ENCODE measurements at regions not wholly inside any gene's neighbourhood (a gene's known extent, or its start where the extent isn't known, plus 50 kb on each side); places are given as distances from the start of the nearest gene placed in this dataset.

DNA sequence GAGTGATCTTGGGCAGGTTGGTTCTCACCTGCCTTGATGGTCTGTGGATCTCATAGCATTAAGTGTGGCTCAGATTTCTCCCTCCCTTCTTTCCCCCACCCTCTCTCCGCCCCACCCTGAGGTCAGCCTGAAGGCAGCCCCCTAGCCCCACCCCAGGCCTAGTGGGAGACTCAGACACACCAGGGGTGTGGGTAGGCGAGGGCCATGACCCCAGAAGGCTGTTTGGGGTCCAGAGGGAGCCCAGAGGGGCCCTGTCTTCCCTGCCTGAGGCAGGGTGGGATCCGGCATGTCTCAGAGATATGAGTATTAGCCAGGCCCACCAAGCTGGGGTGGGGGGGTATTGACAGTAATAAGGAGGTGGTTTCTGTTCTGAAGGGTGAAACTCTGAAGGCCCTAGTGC, 160.5 kb downstream of the GLI2 start:
- no peaks in the 10 kb centered on the region for H3K36me3 ChIP-seq (ENCODE audit: control insufficient read depth, insufficient read depth, low read length)
- no peaks in the 10 kb centered on the region for H3K27me3 ChIP-seq (ENCODE audit: control insufficient read depth, insufficient read depth, low read length)
- H3K4me3 ChIP-seq (ENCODE audit: low read depth, low read length): no peak overlapping the region
- no peak for DNase-seq (ENCODE audit: low read depth)
- TF ChIP-seq, protein P1, sequence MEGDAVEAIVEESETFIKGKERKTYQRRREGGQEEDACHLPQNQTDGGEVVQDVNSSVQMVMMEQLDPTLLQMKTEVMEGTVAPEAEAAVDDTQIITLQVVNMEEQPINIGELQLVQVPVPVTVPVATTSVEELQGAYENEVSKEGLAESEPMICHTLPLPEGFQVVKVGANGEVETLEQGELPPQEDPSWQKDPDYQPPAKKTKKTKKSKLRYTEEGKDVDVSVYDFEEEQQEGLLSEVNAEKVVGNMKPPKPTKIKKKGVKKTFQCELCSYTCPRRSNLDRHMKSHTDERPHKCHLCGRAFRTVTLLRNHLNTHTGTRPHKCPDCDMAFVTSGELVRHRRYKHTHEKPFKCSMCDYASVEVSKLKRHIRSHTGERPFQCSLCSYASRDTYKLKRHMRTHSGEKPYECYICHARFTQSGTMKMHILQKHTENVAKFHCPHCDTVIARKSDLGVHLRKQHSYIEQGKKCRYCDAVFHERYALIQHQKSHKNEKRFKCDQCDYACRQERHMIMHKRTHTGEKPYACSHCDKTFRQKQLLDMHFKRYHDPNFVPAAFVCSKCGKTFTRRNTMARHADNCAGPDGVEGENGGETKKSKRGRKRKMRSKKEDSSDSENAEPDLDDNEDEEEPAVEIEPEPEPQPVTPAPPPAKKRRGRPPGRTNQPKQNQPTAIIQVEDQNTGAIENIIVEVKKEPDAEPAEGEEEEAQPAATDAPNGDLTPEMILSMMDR (IDR thresholded peaks at IDR 0.05; ENCODE audit: insufficient read depth, low read length, poor library complexity, severe bottlenecking): no peak

DNA sequence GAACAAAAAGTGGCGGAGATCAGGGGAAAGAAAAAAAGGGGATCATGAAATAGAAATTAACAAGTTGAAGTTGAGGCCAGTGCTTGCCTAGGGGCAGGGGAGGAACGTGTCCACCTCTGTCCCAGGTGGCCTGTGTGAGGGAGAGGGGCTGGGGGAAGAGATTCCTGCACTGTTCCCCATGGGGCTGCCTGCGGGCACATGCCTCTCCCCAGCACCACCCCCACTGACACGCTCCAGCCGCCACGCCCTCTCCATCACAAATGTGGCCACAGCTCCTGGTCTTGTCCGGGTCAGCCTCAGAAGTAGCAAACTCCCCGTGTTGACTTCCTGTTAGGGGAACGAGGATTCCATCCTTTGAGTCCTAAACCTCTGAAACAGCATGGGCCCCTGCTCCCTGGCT, 161.2 kb downstream of the GLI2 start:
- H3K4me3 ChIP-seq (ENCODE audit: low read depth, low read length): no peak overlapping the region
- H3K36me3 ChIP-seq (ENCODE audit: control insufficient read depth, insufficient read depth, low read length): no peaks in the 10 kb centered on the region
- DNase-seq (ENCODE audit: low read depth): no peak
- TF ChIP-seq, protein P1 (IDR thresholded peaks at IDR 0.05; ENCODE audit: insufficient read depth, low read length, poor library complexity, severe bottlenecking): no peak
- no peaks in the 10 kb centered on the region for H3K27me3 ChIP-seq (ENCODE audit: control insufficient read depth, insufficient read depth, low read length)

DNA sequence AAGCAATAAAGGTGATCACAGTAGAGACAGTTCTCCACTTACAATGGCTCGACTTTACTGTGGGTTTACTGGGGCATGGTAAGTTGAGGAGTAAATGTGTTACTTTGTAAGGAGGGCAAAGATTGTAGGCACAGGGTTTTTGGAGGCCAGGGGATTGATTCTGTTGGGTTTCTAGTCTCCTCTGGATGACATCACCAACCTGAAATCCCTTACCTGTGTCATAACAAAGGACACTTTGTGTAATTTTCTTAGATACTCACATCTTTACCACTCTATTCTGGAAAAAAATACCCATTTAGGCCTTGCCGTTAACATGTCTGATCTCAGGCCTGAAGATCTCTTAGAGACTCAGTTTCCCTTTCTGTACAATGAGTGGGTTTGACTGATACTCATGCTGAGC, 161.7 kb downstream of the GLI2 start:
- Histone ChIP-seq H3K27me3 (ENCODE audit: control insufficient read depth, insufficient read depth, low read length) (no peaks in the 10 kb centered on the region), H3K4me3 (ENCODE audit: low read depth, low read length) (no peak overlapping the region), H3K36me3 (ENCODE audit: control insufficient read depth, insufficient read depth, low read length) (no peaks in the 10 kb centered on the region)
- TF ChIP-seq, protein P1 (IDR thresholded peaks at IDR 0.05; ENCODE audit: insufficient read depth, low read length, poor library complexity, severe bottlenecking): no peak
- DNase-seq (ENCODE audit: low read depth): no peak

DNA sequence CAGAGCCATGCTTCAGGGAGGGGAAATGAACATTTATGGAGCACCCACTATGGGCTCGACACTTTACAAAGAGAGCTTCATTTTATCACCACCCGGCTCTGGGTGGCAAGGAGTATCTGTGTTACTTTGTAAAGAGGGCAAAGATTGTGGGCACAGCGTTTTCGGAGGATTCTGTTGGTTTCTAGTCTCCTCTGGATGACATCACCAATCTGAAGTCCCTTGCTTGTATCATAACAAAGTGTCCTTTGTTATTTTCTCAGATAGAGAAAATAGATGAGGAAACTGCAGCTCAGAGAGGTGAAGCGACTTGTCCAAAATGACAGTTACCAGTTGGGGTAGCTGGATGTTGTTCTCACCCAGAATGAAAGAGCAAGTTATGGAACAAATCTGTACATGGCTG, 162.8 kb downstream of the GLI2 start:
- Histone ChIP-seq H3K4me3 (ENCODE audit: low read depth, low read length) (no peak overlapping the region), H3K27me3 (ENCODE audit: control insufficient read depth, insufficient read depth, low read length) (no peaks in the 10 kb centered on the region), H3K36me3 (ENCODE audit: control insufficient read depth, insufficient read depth, low read length) (no peaks in the 10 kb centered on the region)
- TF ChIP-seq, protein P1 (IDR thresholded peaks at IDR 0.05; ENCODE audit: insufficient read depth, low read length, poor library complexity, severe bottlenecking): no peak
- no peak for DNase-seq (ENCODE audit: low read depth)

DNA sequence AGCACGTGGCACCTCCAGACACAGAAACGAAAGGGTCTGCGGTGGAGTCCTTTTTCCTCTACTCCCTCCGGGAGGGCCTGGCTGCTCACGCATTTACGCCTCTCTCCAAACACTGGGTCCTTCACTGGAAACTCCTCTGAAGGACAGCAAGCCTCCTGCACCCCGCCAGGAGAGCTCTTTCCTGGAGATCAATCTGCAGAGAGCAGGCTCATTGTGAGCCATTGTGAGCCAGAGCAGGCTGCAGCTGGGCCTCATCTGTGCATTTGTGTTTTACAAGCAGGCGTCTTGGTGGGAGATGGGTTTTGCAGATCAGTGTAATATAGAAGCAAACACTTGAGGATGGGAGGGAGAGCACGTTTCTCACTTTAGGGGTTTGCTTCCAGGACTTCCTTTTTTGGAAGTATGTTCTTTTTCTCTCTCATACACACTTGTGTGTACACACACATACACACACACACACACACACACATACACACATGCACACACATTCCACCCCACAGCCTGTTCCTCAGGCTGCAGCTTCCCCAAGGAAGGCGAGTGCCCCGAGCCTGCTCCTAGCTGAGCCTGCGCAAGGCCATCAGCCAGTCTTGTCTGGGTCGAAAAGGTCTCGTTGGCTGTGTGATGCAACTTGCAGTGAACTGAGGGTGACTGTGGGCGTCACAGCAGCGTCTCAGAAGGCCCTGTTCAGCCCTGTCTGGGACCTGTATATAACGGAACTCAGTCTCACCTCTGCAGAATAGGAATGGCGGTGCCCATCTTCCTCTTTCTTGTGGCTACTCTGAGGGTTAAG, 163.5 kb downstream of the GLI2 start:
- no peak overlapping the region for H3K4me3 ChIP-seq (ENCODE audit: low read depth, low read length)
- no peak for DNase-seq (ENCODE audit: low read depth)
- H3K36me3 ChIP-seq (ENCODE audit: control insufficient read depth, insufficient read depth, low read length): no peaks in the 10 kb centered on the region
- TF ChIP-seq, protein P1 (IDR thresholded peaks at IDR 0.05; ENCODE audit: insufficient read depth, low read length, poor library complexity, severe bottlenecking): no peak
- H3K27me3 ChIP-seq (ENCODE audit: control insufficient read depth, insufficient read depth, low read length): no peaks in the 10 kb centered on the region

DNA sequence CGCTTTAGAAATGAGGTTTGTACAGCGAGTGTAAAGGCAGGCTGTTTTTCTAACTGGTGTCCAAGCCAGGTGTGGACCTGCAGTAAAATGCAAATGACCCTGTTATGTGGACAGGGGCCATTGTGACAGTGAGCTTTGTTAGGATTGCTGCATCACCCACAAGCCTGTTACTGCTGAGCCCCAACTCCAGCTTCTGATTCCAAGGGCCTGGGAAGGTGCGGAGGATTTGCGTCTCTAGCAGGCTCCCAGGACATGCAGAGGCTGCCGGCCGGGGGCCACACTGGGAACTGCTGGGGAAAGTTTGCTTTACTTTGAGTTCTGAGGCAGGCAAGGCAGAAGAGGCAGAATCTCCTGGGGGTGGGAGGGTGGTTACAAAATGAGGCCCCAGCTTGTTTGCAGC, 164.1 kb downstream of the GLI2 start:
- TF ChIP-seq, protein P1 (IDR thresholded peaks at IDR 0.05; ENCODE audit: insufficient read depth, low read length, poor library complexity, severe bottlenecking): no peak
- H3K27me3 ChIP-seq (ENCODE audit: control insufficient read depth, insufficient read depth, low read length): no peaks in the 10 kb centered on the region
- H3K4me3 ChIP-seq (ENCODE audit: low read depth, low read length): no peak overlapping the region
- no peaks in the 10 kb centered on the region for H3K36me3 ChIP-seq (ENCODE audit: control insufficient read depth, insufficient read depth, low read length)
- DNase-seq (ENCODE audit: low read depth): no peak

Measured in kidney epithelial cell (primary cell).